ENCODE measurements at regions not wholly inside any gene's neighbourhood (a gene's known extent, or its start where the extent isn't known, plus 50 kb on each side); places are given as distances from the start of the nearest gene placed in this dataset.

DNA sequence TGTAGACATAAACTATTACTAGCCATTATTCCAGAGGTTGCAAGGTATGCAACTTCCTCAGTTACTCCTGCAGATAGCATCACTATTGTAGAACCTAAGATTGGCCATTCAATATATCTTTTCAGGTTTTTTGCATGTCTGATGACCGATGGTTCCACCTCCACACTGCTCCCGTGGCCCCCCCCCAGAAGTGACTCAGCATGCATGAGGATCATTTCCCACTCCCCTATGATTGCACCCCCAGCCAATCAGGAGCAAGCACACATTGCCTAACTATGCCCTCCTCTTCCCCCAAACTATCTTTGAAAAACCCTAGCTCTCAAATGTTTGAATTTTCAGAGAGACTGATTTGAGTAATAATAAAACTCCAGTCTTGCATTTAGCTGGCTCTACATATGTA, 601.4 kb upstream of the TLE4 start:
- no peaks in the 10 kb centered on the region for H3K9me3 ChIP-seq
- no peaks in the 10 kb centered on the region for H3K27me3 ChIP-seq
- no peak overlapping the region for H3K4me3 ChIP-seq
- H3K4me1 ChIP-seq, result no peaks in the 10 kb centered on the region
- in situ Hi-C loops (cut with MboI; ENCODE audit: low sequenced_read_pairs in 4 of 4) (no loop called here), intact Hi-C loops (cut with DNase I; ENCODE audit: low total_unique reads) (no loop called here)
- DNase-seq (no peak), ATAC-seq (no peak)
- H3K36me3 ChIP-seq, result no peaks in the 10 kb centered on the region
- no peak overlapping the region for H3K27ac ChIP-seq
- TF ChIP-seq POLR2A (IDR thresholded peaks at IDR 0.05), result no peak
- TF ChIP-seq, protein P1, sequence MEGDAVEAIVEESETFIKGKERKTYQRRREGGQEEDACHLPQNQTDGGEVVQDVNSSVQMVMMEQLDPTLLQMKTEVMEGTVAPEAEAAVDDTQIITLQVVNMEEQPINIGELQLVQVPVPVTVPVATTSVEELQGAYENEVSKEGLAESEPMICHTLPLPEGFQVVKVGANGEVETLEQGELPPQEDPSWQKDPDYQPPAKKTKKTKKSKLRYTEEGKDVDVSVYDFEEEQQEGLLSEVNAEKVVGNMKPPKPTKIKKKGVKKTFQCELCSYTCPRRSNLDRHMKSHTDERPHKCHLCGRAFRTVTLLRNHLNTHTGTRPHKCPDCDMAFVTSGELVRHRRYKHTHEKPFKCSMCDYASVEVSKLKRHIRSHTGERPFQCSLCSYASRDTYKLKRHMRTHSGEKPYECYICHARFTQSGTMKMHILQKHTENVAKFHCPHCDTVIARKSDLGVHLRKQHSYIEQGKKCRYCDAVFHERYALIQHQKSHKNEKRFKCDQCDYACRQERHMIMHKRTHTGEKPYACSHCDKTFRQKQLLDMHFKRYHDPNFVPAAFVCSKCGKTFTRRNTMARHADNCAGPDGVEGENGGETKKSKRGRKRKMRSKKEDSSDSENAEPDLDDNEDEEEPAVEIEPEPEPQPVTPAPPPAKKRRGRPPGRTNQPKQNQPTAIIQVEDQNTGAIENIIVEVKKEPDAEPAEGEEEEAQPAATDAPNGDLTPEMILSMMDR (IDR thresholded peaks at IDR 0.05 in 4 of 5, conservative IDR thresholded peaks at IDR 0.05 in 1 of 5), result no peak

DNA sequence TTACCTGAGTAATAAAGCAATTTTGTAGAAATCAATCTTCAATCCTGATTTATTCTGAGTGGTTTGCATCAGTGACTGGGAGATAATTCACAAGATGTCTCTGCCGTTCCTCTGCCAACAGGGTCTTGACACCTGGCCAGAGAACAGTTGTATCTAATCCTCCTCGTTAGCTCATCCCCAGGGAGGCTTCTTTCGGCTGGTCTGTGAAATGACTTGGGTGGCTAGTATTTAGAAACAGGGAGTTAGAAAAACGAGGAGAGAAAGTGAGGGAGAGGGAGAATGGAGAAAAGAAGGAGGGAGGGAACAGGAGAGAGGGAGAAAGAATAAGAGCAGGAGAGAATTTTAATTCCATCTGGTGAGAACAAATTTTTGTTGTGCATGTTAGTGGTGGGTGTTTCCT, 600.2 kb upstream of the TLE4 start:
- no peak for ATAC-seq
- no peak for DNase-seq

DNA sequence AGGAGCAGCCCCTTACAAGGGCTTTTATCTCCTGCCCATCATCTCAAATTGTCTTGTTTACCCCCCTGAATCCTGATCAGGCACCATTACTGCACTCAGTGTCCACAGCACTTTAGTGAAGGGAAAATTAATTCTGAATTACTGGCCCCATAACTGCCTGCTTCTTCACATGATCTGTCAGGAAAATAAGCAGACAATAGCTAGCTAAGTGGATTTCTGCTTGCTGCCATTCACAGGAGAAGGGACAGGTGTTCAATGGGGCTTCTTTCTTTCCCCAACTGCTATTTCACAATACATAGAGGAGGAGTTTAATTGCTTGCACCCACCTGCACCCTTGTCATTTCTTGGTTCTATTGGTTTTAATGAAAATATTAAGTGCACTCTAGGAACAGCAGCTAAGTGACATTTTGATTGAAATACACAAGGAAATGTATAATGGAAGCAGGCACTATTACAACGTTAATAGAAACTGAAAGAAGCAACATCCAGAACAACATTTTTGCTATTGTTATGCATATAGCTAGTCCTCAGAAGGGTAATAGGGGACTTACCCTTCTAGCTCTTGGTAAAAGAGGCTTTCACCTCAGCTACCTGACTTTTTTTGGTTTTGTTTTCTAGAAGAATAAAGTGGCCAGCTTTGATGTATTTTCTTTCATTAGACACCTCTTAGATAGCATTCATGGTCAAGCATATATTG, 599.3 kb upstream of the TLE4 start:
- Histone ChIP-seq H3K4me1 (no peaks in the 10 kb centered on the region), H3K4me3 (no peak overlapping the region), H3K27ac (no peak overlapping the region), H3K27me3 (no peaks in the 10 kb centered on the region), H3K36me3 (no peaks in the 10 kb centered on the region), H3K9me3 (no peaks in the 10 kb centered on the region)
- ATAC-seq (no peak), DNase-seq (no peak)
- intact Hi-C loops (cut with DNase I; ENCODE audit: low total_unique reads) (no loop called here), in situ Hi-C loops (cut with MboI; ENCODE audit: low sequenced_read_pairs in 4 of 4) (no loop called here)
- TF ChIP-seq POLR2A (IDR thresholded peaks at IDR 0.05), result no peak
- TF ChIP-seq, protein P1 (IDR thresholded peaks at IDR 0.05 in 4 of 5, conservative IDR thresholded peaks at IDR 0.05 in 1 of 5), result no peak

More for the DNA sequence above, 600.2 kb upstream of the TLE4 start:
- Histone ChIP-seq H3K36me3 (no peaks in the 10 kb centered on the region), H3K4me3 (no peak overlapping the region), H3K27ac (no peak overlapping the region), H3K27me3 (no peaks in the 10 kb centered on the region), H3K4me1 (no peaks in the 10 kb centered on the region), H3K9me3 (no peaks in the 10 kb centered on the region)
- TF ChIP-seq, protein P1 (IDR thresholded peaks at IDR 0.05 in 4 of 5, conservative IDR thresholded peaks at IDR 0.05 in 1 of 5), result no peak
- no peak for TF ChIP-seq POLR2A (IDR thresholded peaks at IDR 0.05)
- intact Hi-C loops (cut with DNase I; ENCODE audit: low total_unique reads), result no loop called here
- in situ Hi-C loops (cut with MboI; ENCODE audit: low sequenced_read_pairs in 4 of 4), result no loop called here

DNA sequence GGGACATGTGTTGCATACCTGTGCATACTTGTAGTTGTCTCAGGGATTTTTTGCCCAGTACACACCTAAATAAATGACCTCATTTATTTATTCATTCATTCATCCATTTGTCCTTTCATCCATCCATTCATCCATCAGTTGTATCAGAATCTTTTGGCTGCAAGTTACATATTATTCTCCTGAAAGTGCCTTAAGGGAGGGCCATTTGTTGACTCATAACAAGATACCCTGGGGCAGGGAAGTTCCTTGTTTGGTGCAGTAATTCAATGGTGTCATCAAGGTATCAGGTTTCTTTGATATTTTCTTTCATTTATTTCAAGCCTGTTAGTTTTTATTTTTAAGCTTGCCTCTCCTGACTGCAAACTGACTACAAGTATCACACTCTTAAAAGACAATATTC, 597.9 kb upstream of the TLE4 start:
- H3K27ac ChIP-seq, result no peak overlapping the region
- intact Hi-C loops (cut with DNase I; ENCODE audit: low total_unique reads) (no loop called here), in situ Hi-C loops (cut with MboI; ENCODE audit: low sequenced_read_pairs in 4 of 4) (no loop called here)
- ATAC-seq (no peak), DNase-seq (no peak)
- no peaks in the 10 kb centered on the region for H3K9me3 ChIP-seq
- TF ChIP-seq POLR2A (IDR thresholded peaks at IDR 0.05), result no peak
- TF ChIP-seq, protein P1 (IDR thresholded peaks at IDR 0.05 in 4 of 5, conservative IDR thresholded peaks at IDR 0.05 in 1 of 5), result no peak
- H3K27me3 ChIP-seq, result no peaks in the 10 kb centered on the region
- H3K4me1 ChIP-seq, result no peaks in the 10 kb centered on the region
- no peaks in the 10 kb centered on the region for H3K36me3 ChIP-seq
- no peak overlapping the region for H3K4me3 ChIP-seq

DNA sequence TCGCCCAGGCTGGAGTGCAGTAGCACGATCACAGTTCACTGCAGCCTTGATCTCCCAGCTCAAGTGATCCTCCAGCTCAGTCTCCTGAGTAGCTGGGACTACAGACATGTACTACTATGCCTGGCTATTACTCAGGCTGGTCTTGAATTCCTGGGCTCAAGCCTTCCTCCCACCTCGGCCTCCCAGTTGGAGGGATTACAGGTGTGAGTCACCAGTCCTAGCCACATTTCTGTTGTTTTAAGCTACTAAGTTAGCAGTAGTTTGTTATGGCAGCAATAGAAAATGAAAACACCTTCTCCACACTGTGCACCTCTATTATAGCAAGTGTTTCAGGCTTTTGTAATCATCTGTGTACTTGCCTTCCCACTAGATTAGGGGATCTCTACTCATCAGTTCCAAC, 588.9 kb upstream of the TLE4 start:
- TF ChIP-seq, protein P1 (IDR thresholded peaks at IDR 0.05 in 4 of 5, conservative IDR thresholded peaks at IDR 0.05 in 1 of 5), result no peak
- TF ChIP-seq POLR2A (IDR thresholded peaks at IDR 0.05), result no peak
- H3K27me3 ChIP-seq, result no peaks in the 10 kb centered on the region
- H3K4me1 ChIP-seq, result no peaks in the 10 kb centered on the region
- H3K4me3 ChIP-seq, result no peak overlapping the region
- DNase-seq, result no peak
- in situ Hi-C loops (cut with MboI; ENCODE audit: low sequenced_read_pairs in 4 of 4), result no loop called here
- H3K36me3 ChIP-seq, result no peaks in the 10 kb centered on the region
- no peaks in the 10 kb centered on the region for H3K9me3 ChIP-seq
- no peak for ATAC-seq
- intact Hi-C loops (cut with DNase I; ENCODE audit: low total_unique reads), result no loop called here
- H3K27ac ChIP-seq, result no peak overlapping the region

Data from gastrocnemius medialis (tissue), 4 donors.